HG02610 (cell line): ENCODE measurements at regions not wholly inside any gene's neighbourhood (a gene's known extent, or its start where the extent isn't known, plus 50 kb on each side); places are given as distances from the start of the nearest gene placed in this dataset.
"Not testable (repeated sequence)": the region's sequence is repeated elsewhere in the genome, so short reads cannot be mapped to it uniquely, and the experiment has no call there.

ENCODE experiments used
- ATAC-seq: cut with Tn5 transposase; IDR thresholded peaks from one replicate; pipeline ENCODE4 v1.9.1; 2021; ENCODE audit warnings: mild to moderate bottlenecking, moderate library complexity; ENCODE audit not compliant: unreplicated experiment

GRCh38 chr2:174697255-174697654 is 67.0 kb downstream of the CHRNA1 start:
- ATAC-seq: peak; percentile 81

GRCh38 chr2:174694920-174695319 is 69.4 kb downstream of the CHRNA1 start:
- no peak for ATAC-seq

- ATAC-seq: no peak
Measured at GRCh38 chr2:174694196-174694878, 69.9 kb downstream of the CHRNA1 start.

- ATAC-seq: no peak
Measured at GRCh38 chr2:174693344-174693743, 70.9 kb downstream of the CHRNA1 start.

GRCh38 chr2:174692256-174692919 is 71.9 kb downstream of the CHRNA1 start:
- ATAC-seq: no peak

GRCh38 chr2:174691201-174691779 is 73.0 kb downstream of the CHRNA1 start:
- ATAC-seq: no peak

GRCh38 chr2:174690026-174690425 is 74.2 kb downstream of the CHRNA1 start:
- no peak for ATAC-seq

- ATAC-seq: no peak
Measured at GRCh38 chr2:174688079-174688478, 76.2 kb downstream of the CHRNA1 start.

GRCh38 chr2:174686430-174686829 is 77.8 kb downstream of the CHRNA1 start:
- ATAC-seq: no peak

GRCh38 chr2:174683392-174683759 is 80.9 kb downstream of the CHRNA1 start:
- ATAC-seq: peak; percentile 30

- peak; percentile 56 for ATAC-seq
Measured at GRCh38 chr2:174682578-174683391, 81.5 kb downstream of the CHRNA1 start.

- peak; percentile 47 for ATAC-seq
Measured at GRCh38 chr2:174682007-174682577, 82.2 kb downstream of the CHRNA1 start.

- ATAC-seq: peak; percentile 1
Measured at GRCh38 chr2:174681099-174682006, 82.9 kb downstream of the CHRNA1 start.

GRCh38 chr2:174680221-174680620 is 82.6 kb upstream of the WIPF1 start:
- ATAC-seq: no peak

GRCh38 chr2:174678395-174678794 is 80.8 kb upstream of the WIPF1 start:
- ATAC-seq: no peak

GRCh38 chr2:174675615-174676014 is 78.0 kb upstream of the WIPF1 start:
- no peak for ATAC-seq

GRCh38 chr2:174673876-174674275 is 76.3 kb upstream of the WIPF1 start:
- ATAC-seq: no peak

GRCh38 chr2:174673440-174673839 is 75.8 kb upstream of the WIPF1 start:
- no peak for ATAC-seq

GRCh38 chr2:174671532-174671931 is 73.9 kb upstream of the WIPF1 start:
- not testable (repeated sequence) for ATAC-seq

GRCh38 chr2:174670446-174670845 is 72.8 kb upstream of the WIPF1 start:
- no peak for ATAC-seq
